ENCODE measurements at regions not wholly inside any gene's neighbourhood (a gene's known extent, or its start where the extent isn't known, plus 50 kb on each side); places are given as distances from the start of the nearest gene placed in this dataset.
"Not testable (repeated sequence)": the region's sequence is repeated elsewhere in the genome, so short reads cannot be mapped to it uniquely, and the experiment has no call there.

GRCh38 chr2:234861841-234862735 is 89.7 kb upstream of the SH3BP4 start:
- DNase-seq (ENCODE audit: low spot score), result peak; percentile 61
- 49% methylated on average over 12 of the region's 12 CpGs for WGBS

GRCh38 chr2:234859330-234859872 is 92.4 kb upstream of the SH3BP4 start:
- WGBS, result 94% methylated on average over 8 of the region's 8 CpGs
- H3K36me3 ChIP-seq; H3K9me3 ChIP-seq; H3K4me3 ChIP-seq; H3K27ac ChIP-seq; DNase-seq (ENCODE audit: low spot score); H3K4me1 ChIP-seq (replicated peaks); intact Hi-C loops (cut with DNase I); H3K27me3 ChIP-seq (replicated peaks; ENCODE audit: insufficient read depth): not testable (repeated sequence)

More at GRCh38 chr2:234861841-234862735, 89.7 kb upstream of the SH3BP4 start:
- H3K9me3 ChIP-seq, result no peaks in the 10 kb centered on the region
- TF ChIP-seq POLR2A (IDR thresholded peaks at IDR 0.05) (no peak), POLR2AphosphoS5 (IDR thresholded peaks at IDR 0.05) (peak; percentile 48)
- intact Hi-C loops (cut with DNase I), result no loop called here
- H3K27ac ChIP-seq, result peak overlapping the region; percentile 41 to 51
- no peaks in the 10 kb centered on the region for H3K4me1 ChIP-seq (replicated peaks)
- no peak overlapping the region for H3K4me3 ChIP-seq
- H3K27me3 ChIP-seq (replicated peaks; ENCODE audit: insufficient read depth), result no peaks in the 10 kb centered on the region
- H3K36me3 ChIP-seq, result no peaks in the 10 kb centered on the region

GRCh38 chr2:234858790-234859329 is 93.0 kb upstream of the SH3BP4 start:
- Histone ChIP-seq H3K9me3 (no peaks in the 10 kb centered on the region), H3K27me3 (replicated peaks; ENCODE audit: insufficient read depth) (no peaks in the 10 kb centered on the region), H3K36me3 (no peaks in the 10 kb centered on the region), H3K4me3 (no peak overlapping the region), H3K27ac (no peak overlapping the region), H3K4me1 (replicated peaks) (no peaks in the 10 kb centered on the region)
- no peak for DNase-seq (ENCODE audit: low spot score)
- TF ChIP-seq POLR2A (IDR thresholded peaks at IDR 0.05) (no peak), CTCF (IDR thresholded peaks at IDR 0.05) (no peak), POLR2AphosphoS5 (IDR thresholded peaks at IDR 0.05) (no peak)
- WGBS, result 68% methylated on average over 6 of the region's 6 CpGs
- intact Hi-C loops (cut with DNase I), result no loop called here

- DNase-seq (ENCODE audit: low spot score), result no peak
- intact Hi-C loops (cut with DNase I), result no loop called here
- H3K4me3 ChIP-seq, result no peak overlapping the region
- H3K27me3 ChIP-seq (replicated peaks; ENCODE audit: insufficient read depth), result no peaks in the 10 kb centered on the region
- TF ChIP-seq POLR2AphosphoS5 (IDR thresholded peaks at IDR 0.05), result no peak
- TF ChIP-seq POLR2A (IDR thresholded peaks at IDR 0.05), result no peak
- TF ChIP-seq CTCF (IDR thresholded peaks at IDR 0.05), result no peak
- H3K9me3 ChIP-seq, result no peaks in the 10 kb centered on the region
- H3K36me3 ChIP-seq, result no peaks in the 10 kb centered on the region
- no peak overlapping the region for H3K27ac ChIP-seq
- 91% methylated on average over 7 of the region's 7 CpGs for WGBS
- H3K4me1 ChIP-seq (replicated peaks), result no peaks in the 10 kb centered on the region
Measured at GRCh38 chr2:234858145-234858544, 93.7 kb upstream of the SH3BP4 start.

GRCh38 chr2:234853729-234854128 is 98.1 kb upstream of the SH3BP4 start:
- Histone ChIP-seq H3K36me3 (no peaks in the 10 kb centered on the region), H3K4me3 (no peak overlapping the region), H3K9me3 (no peaks in the 10 kb centered on the region), H3K4me1 (replicated peaks) (no peaks in the 10 kb centered on the region), H3K27me3 (replicated peaks; ENCODE audit: insufficient read depth) (no peaks in the 10 kb centered on the region), H3K27ac (no peak overlapping the region)
- intact Hi-C loops (cut with DNase I), result no loop called here
- DNase-seq (ENCODE audit: low spot score), result no peak
- TF ChIP-seq POLR2AphosphoS5 (IDR thresholded peaks at IDR 0.05) (no peak), POLR2A (IDR thresholded peaks at IDR 0.05) (no peak), CTCF (IDR thresholded peaks at IDR 0.05) (no peak)
- 78% methylated on average over 2 of the region's 2 CpGs for WGBS
